PFSK-1 (cell line): ENCODE measurements at regions not wholly inside any gene's neighbourhood (a gene's known extent, or its start where the extent isn't known, plus 50 kb on each side); places are given as distances from the start of the nearest gene placed in this dataset.

Experiments used
- POLR2AphosphoS5 ChIP-seq: IDR thresholded peaks from 2 replicates; pipeline ENCODE4 v1.6.1; 2012; ENCODE audit warnings: low read depth, mild to moderate bottlenecking, control low read depth, low read length, moderate library complexity
- REST ChIP-seq, 2 experiments: IDR thresholded peaks; 2 replicates each; pipeline versions ENCODE4 v1.6.1 to v1.8.0; 2011 to 2012; ENCODE audit warnings: low read depth in 2 of 2, low read length in 2 of 2, control low read depth in 1 of 2, inconsistent platforms in 1 of 2, mild to moderate bottlenecking in 1 of 2, moderate library complexity in 1 of 2; ENCODE audit not compliant: insufficient read depth in 1 of 2

GRCh38 chr20:17827759-17828559 is 128.2 kb downstream of the BANF2 start:
- TF ChIP-seq POLR2AphosphoS5 (no peak), REST (IDR thresholded peaks at IDR 0.05; ENCODE audit: insufficient read depth in 1 of 2, low read depth in 2 of 2, low read length in 2 of 2) (no peak)
